NOMO-1 (cell line): ENCODE measurements at regions not wholly inside any gene's neighbourhood (a gene's known extent, or its start where the extent isn't known, plus 50 kb on each side); places are given as distances from the start of the nearest gene placed in this dataset.
"Not testable (repeated sequence)": the region's sequence is repeated elsewhere in the genome, so short reads cannot be mapped to it uniquely, and the experiment has no call there.

ENCODE experiments used
- DNase-seq, 2 experiments: peaks; one replicate each; lab custom pipeline; 2025; ENCODE audit not compliant: unreplicated experiment in 2 of 2; lab: John Stamatoyannopoulos, UW

DNA sequence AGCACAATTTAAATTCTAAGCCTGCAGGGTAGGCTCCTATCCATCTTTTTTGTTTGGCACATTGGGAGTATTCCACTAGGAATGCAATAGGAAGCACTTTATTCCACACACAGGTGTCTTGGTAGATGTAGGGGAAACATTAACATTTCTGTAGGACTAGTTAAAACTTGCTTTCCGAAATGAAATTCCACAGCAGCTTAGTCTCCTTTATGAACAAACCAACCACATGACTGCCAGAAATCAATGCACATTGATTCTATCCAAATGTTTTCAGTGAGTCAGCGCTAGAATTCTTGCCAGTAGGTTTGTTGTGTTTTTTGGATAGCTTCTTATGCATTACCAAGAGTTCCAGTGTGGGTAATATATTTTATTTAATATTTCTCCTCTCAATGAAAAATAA is 207.9 kb upstream of the CSNK1A1L start:
- DNase-seq: no peak

DNA sequence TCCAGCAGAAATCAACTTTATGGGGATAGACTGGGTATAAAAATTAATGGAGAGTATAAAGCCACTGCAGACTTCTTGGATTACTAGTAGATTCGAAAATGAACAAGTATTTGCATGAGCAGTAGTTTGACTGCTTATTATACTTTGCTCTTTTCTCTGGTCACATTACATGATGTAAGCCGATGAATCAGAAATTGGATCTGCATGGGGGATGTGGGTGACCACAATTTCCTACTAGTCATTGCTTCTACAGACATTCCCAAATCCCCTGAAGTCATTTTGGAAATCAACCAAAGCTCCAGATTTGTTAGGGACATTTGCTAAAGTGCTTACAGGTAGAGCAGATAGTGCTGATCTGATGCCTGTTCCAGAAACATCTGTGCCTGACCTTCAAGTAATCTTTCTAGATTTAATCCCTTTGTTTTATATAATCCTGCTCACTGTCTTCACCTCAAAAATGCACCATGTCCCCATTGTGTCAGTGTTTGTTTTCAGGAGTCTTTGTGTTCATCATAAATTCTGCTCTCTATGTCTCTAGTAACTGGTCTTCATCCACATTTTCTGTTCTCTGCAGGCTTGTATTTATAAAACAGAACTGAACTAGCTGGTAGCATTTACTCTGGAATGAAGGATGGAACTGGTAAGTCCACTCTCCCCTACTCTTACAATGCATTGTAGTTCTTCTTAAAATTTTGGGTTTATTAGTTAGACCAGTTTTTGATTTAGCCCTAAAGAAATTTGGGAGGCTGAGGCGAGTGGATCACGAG is 201.5 kb upstream of the CSNK1A1L start:
- DNase-seq: no peak

DNA sequence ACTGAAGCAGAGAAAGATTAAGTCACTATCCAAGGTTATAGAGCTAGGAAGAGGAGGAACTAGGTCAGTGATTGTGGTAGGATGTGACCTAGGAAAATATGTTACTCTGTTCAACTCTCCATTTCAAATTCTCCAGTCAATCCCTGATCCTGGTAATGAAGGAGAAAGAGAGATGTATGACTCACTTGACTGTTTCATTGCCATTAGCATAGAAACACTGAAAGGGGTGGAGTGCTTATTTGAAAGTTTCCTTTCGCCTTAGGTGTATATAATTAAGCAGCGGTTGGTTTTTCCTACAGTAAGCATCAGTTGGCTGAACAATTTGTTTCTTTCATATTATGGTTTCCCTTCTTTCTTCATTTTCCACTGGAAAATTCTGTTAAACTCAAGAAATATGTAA is 198.1 kb upstream of the CSNK1A1L start:
- DNase-seq: no peak

DNA sequence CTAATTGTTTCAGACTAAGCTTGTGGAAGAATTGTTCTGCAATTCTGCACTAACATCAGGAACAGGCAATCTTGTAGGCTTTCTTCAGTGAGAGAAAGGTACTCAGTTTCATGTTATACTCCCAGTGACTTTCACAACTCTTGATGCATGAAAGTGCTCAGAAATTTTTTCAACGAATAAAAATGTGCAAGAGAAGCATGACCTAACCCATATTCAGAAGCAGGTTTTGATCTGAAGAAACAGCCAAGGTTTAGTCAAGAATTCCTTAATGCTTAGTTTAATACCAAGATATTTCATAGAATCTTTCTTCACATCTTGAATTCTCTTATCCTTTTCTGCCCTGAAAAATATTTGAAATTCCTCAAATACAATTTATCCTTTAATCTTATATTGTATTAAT is 197.2 kb upstream of the CSNK1A1L start:
- no peak for DNase-seq

DNA sequence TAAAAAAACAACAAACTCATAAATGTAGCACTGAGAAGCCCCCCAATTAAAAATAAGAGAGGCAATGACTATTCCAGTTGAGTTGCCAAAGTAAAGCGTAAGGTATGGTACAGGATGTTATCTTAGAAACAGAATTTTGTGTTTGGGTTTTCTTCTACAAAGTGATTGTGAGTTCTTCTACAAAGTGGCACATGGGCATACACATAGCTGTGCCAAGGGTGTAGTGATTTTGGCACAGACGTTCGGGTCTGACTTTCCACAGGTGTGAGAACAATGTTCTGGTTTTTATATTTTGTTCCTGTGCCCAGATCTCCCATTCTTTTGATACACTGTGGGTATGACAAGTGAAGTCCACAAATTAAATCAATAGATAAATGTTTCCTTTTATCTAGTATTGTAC is 190.1 kb upstream of the CSNK1A1L start:
- no peak for DNase-seq

DNA sequence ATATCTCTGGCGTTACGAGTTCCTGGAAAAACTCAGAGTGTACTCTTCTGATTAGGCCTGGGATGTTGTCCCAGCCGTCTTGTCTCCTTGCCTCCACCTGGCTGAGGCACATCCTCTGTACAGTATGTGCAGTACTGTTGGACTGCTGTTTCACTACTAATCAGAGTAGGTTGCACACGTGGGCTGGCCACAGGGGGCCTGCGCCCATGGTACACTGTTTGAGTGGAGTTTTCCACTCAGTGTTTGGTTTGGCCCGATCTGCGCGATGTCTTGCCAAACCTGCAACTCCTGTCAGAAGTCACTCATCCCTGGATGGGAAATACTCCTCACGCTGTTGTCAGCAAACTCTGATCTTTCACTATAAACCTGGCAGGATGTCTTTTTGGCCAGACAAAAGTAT is 189.6 kb upstream of the CSNK1A1L start:
- no peak for DNase-seq

DNA sequence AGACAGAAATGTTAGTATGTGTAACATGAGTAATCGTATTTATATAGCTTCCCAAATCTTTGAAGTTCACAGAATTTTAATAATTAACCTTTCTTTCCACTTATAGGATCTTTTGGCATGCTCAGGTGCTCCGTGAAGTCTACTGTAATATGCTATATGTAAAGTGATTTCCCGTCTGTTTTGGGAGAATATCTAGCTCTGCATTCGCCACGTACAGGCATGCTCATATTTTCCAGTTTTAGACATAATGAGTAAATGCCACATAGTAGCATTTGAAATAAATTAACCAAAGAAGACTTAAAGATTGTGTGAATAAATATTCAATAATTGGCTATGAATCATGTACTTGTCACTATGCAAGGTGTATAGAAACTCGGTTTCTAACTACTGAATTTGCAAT is 189.0 kb upstream of the CSNK1A1L start:
- DNase-seq: no peak

DNA sequence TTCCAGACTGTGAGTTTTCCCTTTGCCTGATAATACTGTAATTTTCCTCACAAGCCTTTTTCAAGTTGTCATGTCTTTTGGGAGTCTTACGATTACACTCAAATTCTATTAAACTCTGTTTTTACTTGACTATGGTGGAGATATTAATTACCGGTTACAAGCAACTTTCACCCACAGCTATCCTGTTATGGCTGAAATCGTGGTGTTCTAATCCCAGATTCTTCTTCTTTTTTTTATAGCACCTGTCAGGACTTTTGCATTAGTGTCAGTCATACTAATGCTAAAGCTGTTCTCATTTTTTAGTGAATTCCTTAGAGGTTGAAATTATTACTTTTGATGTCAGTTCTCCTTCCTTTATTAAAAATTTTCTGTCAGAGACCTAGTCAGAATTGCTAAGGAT is 187.8 kb upstream of the CSNK1A1L start:
- no peak for DNase-seq

DNA sequence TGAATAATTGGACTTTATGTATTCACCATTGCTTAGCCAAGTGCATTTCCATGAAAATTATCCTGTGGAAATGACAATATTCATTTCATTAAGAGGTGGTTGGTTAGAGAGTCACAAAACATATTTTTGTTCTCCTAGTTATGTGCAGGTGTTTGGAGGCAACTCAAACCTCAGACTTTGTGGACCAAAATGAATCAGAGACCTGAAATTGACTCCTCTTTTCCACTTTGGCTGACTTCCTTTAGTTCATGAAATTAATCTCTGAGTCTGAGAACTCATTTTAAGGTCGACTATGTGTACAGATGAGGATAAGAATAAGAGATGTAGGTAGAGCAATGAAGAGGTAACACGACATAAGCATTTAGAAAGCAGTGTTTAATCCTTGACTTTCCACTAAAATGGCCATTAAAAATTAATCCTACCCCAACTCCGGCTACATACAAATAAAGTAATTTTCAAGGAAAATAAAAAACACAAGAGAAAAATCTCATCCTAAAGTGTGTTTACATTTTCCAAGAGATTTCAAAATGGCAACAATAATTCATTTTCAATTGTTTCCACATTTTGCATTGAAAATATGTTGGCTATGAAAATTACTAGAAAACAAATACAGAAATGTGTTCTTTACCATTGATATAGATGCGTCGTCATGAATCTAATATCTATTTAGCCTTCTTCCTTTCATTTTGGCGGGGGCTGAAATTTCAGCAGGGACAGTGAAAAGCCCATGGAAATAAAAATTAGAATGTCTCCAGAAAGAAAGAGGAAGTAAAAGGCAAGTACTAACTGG is 185.4 kb upstream of the CSNK1A1L start:
- no peak for DNase-seq

DNA sequence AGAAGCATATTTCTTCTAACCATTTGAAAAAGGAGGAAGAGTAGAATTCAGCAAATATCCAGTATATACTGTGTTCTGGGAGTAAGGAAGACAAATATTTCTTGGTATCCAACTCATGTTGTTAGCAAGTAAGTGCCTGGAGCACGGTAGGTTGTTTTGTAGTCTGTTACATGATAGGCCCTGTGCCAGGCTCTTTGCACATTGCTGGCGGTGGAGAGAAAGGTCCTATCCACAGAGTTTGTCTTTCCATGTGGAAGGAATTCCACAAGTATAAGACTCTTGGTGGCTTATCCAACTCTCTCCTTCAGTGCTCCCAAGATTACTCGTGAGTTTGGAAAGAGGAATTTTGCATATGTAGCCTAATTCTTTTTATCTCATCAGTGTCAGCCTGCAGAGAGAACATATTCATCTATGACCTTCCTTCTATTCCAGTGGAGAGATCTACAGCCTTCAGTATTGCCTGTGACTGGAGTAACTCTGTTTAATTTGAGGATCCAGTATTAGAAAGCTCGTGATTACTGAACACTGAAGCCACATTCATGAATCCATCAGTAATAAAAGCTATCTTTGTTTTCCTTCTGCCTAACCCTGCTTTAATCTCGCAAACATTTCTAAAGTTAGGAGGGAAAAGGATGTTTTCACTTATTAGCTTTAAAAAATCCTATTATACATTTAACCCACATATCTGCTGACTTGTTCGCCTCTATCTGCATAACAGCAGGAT is 183.9 kb upstream of the CSNK1A1L start:
- DNase-seq: no peak

DNA sequence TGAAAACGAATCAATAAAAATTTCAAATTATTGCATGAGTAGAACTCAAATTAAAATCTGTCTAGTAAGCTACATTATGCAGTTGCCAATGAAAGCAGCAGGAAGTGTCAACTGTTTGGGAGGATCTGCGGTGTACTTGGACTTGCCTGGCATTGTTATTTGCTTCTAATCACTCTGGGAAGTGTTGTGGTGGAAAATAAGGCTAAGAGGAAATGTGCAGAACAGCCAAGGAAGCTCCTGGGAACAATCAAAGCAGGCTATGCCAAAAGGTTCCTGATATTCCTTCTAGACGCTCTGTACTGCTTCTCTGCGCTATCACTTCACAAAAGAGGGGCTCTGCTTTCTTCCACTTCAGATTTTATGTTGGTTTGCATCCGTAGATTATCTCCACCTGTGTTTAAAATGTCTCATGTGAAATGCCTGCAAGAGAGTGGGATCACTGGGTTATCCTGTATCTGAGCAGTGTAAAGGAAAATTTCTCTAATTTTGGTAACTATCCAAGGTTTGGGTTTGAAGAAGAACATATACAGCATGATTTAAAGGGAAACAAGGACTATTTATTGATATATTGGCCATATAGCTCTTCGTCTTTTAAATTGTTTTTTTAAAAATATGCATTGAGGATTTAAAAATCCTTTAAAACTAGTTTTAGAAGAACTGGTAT is 182.7 kb upstream of the CSNK1A1L start:
- DNase-seq: no peak

DNA sequence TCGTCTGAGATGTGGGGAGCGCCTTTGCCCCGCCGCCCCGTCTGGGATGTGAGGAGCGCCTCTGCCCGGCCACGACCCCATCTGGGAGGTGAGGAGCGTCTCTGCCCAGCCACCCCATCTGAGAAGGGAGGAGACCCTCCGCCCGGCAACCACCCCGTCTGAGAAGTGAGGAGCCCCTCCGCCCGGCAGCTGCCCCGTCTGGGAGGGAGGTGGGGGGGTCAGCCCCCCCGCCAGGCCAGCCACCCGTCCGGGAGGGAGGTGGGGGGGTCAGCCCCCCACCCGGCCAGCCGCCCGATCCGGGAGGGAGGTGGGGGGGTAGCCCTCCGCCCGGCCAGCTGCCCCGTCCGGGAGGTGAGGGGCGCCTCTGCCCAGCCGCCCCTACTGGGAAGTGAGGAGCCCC is 174.8 kb upstream of the CSNK1A1L start:
- not testable (repeated sequence) for DNase-seq

DNA sequence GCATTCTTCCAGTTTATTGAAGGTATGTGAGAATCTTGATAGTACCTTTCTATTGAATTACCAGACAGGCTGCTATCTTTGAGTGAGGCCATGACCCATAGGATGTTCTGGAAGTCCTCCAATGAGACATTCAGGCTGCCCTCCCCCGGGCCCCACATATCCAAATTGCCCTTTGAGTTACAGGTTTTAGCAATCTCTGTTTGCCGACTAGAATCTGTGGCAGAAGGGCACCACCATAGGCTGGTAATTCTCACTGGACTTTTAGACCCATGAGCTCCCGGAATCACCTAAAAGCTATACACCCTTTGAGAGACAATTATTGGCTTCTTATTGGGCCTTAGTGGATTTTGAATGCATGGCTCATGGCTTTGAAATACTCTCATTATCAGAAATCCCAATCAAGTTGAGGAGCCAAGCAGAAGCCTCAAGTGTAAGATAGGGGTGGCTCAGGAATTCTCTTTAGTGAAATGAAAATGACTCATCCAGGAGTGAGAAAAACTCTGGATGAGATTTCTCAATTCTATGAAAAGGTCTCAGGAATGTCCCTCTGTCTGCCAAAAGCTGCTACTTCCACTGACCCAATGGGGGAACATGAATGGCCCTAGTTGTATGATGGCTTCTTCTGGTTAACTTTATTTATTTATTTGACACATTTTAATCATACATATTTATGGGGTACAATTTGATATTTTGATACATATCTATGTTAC is 172.1 kb upstream of the CSNK1A1L start:
- DNase-seq: no peak

DNA sequence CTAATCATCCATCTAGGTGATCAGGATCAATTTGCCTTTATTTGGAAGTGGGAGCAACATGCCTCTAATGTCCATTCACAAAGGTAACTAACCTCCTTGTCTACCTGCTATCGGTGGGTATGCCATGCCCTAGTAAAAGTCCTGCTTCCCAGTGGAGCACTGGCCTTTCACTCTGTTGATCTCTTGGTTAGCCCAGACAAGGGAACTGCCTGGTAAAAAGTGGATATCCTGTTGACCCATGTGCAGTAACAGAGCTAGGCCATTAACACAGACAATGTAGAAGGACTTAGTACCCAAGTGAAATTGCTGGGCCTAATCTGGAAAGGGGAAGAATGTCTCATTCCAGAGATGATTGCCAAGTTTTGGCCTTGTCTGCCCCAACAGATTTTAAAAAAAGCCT is 171.5 kb upstream of the CSNK1A1L start:
- no peak for DNase-seq

DNA sequence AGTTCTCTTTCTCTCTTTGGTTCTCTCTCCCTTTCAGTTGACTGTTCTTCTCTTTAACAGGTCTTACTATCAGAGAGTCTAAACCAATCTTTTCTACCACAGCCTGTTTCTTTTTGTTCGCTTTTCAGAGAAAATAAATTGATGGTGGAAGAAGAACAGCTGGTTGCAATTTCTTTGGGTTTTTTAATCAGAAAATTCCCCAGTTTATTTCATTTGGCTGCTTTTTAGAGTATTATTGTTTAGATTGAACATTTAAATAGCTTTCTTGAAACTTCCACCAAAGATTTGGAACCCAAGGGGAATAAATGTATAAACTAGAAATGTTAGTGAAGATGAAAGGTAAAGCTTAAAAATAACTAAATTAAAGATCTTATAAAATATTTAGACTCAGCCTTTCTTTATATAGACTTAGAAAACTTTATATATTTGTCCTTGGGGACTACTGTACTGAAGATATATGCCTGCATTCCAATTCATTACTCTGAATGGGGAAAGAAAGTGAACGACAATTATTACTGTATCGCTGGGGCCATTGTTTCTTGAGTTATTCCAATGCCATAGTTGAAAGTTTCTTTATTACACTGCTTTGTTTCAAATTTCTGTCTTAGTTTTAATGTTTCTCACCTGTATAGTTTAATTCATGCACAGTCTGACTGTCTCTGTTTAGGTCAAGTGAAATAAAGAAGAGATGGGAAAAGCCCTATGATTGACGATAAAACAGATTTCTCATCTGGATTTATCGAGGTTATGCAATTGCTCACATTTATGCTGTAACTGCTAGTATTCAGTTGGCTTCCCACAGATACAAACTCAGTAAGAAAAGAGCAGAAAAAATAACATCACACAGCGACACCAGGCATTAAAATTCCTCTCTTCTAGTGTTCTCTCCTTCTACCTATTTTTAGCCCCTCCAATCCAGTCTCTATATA is 169.4 kb upstream of the CSNK1A1L start:
- no peak for DNase-seq

DNA sequence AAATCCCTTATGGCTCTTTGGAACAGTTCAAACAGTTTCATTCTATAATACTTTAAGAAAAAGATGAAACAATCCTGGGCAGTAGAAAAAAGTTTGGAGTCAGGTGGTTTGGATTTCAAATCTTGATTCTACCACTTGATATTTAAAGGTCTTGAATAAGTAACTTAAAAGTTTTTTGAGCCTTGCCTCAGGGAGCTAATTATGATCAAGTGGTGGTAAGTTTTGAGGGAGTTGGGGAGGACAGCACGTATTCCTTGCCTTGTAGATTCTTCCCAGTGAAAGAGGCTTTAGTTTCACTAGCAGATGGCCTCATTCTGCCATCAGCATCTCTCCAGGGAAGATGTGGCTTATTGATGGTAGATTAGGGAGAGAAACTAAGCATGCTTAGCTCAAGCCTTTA is 168.4 kb upstream of the CSNK1A1L start:
- no peak for DNase-seq

DNA sequence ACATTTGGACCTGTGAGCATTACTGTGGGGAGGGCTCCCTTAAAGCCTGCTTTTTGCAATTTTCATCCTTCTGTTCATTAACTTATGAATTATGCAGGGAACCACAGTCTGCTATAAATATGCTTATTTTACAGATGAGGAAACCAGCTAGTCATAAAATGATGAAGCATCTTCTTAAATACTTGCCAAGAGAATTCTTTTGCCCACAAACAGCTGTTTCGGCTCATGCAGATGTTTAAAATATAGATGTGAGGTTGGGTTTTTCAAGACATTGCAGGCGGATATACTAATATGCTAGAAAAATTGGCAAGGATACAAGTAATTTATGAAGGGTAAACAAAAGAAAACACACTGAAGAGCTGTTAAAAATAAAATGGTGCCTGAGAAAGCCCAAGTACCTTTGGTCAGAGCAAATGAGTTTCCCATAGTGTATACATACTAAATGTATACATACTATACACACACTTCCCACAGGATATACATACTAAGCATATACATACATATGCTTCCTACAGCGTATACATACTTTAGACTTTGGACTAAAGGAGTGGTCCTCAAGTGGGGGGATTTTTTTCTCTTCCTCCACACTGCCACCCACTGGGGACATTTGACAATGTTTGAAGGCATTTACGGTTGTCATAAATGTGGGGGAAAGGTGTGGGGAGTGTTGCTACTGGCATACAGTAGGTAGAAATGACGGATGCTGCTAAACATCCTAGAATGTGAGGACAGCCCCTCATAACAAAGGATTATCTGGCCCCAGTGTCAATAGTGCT is 164.9 kb upstream of the CSNK1A1L start:
- DNase-seq: no peak

DNA sequence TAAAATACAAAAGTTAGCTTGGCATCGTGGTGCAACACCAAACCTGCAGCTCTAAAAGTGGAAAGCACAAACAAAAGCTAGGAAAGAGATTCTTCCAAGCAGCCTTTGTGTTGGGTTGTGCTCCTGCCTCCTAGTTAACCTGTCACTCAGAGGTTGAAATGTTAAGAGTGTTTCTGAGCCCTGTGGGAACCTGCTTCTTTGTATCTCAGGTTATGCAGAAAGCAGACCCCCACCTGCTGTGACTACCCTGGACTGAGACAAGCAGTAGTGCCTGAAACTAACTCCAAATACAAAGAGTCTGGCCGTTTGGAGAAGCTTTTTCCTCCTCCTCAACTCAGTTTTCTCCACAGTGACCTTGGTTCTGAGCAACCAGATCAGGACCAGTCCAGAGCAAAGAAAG is 158.4 kb upstream of the CSNK1A1L start:
- no peak for DNase-seq

DNA sequence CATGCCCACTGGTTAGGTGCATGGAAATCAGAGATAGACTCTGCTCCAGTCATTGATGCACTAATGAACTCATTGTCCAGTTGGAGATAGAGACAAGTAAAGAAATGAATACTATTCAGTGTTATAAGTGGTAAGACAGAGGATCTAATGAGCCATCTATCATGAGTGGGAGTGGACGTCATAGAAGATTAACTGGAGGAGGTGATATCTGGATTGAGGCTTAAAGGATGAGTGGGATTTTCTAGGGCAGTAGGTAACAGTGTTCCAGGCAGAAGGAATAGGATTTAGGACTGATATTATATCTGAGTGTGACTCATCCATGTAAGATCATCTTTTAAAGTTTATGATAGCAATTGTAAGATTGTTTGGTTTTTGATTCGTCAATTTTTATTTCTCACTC is 152.2 kb upstream of the CSNK1A1L start:
- DNase-seq: no peak
